Limb (tissue), 2 donors: ENCODE measurements at regions not wholly inside any gene's neighbourhood (a gene's known extent, or its start where the extent isn't known, plus 50 kb on each side); places are given as distances from the start of the nearest gene placed in this dataset.

Source experiments
- DNase-seq, 2 donors: peaks; one replicate each; pipeline ENCODE4 v3.0.0-alpha.2; 2016; ENCODE audit errors: extremely low spot score in 2 of 2

DNA sequence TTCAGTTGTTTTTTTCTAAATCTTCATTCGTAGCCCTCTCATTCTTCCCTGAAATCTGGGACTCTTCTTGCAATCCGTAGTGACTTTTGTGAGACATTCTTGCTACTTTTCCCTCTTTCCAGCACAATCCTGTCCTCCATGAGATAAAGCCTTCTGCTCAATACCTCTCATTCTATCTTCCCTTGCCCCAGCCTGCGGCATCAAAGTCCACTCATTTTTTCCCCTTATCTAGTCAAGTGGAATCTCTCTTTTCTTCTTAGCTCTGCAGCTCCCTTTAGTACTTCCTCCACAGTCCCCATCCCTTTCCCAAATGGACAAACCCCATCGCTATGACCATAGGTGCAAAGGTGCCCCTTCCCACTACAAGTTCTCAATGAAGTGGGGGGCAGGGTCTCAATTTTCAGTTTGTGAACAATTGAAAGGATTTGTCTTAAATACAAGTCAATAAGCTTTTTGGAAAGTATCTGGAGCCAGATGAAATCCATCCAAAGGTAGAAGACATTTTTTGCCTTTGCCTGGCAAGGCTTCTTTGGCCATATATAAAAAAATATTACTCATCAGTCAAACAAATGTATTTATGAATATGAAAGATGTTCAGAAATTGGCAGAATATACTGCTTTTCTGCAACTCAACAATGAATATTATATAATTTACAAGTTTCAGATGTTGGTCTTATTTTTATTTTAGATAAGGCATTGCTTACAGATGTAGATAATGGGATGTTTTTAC, 179.4 kb downstream of the SNAPC1 start:
- DNase-seq, result no peak

DNA sequence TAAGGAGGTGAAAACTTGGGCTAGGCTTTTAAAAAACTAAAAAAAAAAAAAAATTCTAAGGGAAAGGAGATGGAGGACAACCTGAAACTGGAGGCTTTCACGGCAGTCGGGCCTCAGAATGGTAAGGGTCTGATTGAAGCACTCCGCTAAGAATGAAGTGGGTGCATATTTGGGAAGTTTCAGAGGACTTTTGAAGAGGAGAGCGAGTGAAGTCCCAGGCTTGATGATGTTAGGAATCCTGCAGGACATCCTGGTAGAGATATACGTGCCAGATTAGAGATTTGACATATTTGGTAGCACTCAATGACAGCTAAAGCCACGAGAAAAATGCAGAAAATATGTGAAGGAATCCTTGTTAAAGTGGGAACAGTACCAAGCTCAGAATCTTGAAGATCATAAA, 186.2 kb downstream of the SNAPC1 start:
- DNase-seq, result no peak

DNA sequence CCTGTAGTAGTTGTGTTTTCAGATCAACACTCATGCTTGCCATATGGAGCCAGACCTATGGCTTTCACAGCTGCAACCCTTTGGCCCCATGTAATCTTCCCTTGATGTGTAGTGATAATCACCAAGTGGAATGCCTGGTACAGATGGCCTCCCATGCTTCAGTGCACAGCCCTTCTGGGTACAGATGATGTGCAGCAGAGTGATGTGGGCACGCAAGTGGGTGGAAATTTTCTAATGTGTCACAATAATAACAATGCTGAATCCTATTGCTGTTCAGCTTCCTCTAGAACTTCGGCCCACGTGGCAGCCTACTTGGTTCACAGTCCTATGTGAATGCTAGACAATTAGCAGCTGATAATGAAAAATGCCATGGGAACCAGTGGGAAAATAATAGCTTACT, 188.1 kb downstream of the SNAPC1 start:
- no peak for DNase-seq

- no peak for DNase-seq
Observed at GRCh38 chr14:61953602-61954001, 191.4 kb downstream of the SNAPC1 start.

- no peak for DNase-seq
Observed at GRCh38 chr14:61954306-61954705, 192.1 kb downstream of the SNAPC1 start.

DNA sequence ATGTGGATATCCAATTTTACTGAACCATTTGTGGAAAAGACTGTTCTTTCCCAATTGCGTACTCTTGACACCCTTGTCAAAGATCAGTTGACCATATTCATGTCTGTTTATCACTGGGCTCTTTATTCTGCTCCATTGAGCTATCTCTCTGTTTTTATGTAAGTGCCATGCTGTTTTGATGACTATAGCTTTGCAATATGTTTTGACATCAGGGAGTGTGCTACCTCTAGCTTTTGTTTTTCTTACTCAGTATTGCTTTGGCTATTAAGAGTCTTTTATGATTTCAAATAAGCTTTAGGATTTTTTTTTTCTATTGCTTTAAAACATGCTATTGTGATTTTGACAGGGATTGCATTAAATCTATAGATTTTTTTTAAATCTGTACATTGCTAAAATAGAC, 194.3 kb downstream of the SNAPC1 start:
- DNase-seq, result no peak

GRCh38 chr14:61959348-61959747, 197.1 kb downstream of the SNAPC1 start:
- no peak for DNase-seq

DNA sequence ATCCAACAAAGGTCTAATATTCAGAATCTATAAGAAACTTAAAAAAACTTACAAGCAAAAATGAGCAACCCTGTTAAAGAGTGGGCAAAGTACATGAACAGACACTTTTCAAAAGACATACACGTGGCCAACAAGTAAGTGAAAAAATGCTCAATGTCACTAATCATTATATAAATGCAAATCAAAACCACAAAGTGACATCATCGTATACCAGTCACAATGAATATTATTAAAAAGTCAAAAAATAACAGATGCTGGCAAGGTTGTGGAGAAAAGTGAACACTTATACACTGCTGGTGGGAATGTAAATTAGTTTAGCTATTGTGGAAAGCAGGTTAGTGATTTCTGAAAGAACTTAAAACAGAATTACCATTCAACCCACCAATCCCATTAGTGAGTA, 199.1 kb downstream of the SNAPC1 start:
- no peak for DNase-seq

DNA sequence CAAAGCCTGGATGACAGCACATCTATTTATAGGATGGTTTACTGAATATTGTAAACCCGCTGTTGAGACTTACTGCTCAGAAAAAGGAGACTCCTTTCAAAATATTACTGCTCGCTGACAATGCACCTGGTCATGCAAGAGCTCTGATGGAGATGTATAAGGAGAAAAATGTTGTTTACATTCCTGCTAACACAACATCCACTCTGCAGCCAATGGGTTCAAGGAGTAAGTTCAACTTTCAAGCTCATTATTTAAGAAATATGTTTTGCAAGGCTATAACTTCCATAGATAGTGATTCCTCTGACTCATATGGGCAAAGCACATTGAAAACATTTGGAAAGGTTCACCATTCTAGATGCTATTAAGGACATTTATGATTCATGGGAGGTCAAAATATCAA, 201.7 kb downstream of the SNAPC1 start:
- DNase-seq, result no peak

DNA sequence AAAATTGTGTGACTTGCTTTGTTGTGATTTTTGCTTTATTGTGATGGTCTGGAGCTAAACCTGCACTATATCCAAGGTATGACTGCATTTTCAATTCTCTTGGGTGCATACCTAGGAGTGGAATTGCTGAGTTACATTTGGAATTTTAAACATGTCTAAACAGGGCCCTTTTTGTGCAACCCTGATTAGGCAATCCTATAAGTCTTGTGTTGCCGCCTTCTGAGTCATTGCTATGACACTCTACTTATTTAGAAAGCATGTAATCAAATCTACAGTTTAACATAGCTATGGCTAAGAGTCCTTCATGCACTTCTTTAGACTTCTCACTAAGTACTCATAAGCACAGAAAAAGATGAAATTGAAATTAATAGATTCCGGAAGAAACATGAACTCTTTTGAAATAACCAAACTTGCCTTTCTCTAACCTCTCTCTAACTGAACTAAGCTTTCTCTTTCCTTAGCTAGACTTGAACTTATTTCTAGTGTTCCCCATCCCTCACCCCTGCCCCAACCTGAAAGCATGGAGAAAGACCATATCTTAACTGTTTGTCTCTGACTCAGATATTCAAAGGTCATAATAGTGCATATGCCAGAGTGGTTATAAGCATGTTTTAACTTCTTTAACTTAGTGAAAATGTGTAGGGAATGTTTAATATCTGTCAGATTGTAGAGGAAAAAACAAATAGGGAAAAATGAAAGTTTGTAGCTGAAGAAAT, 203.0 kb downstream of the SNAPC1 start:
- no peak for DNase-seq

DNA sequence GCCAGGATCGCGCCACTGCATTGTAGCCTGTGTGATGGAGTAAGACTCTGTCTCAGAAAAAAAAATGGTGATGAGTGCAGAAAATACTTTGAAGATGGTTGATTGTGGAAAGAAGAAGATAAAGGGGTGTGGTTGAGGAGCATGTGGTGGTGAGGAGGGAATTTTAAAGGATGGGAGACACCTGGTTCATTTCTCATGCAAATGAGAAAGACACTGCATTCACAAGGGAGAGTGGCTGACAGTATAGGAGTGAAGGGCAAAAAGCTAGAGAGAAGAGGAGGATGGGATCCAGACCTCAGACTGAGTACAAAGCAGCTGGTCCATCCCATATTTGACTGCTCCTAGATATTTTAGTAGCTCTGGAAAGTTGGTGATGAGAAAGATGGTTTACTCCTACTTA, 206.0 kb downstream of the SNAPC1 start:
- DNase-seq, result no peak

- no peak for DNase-seq
Observed at GRCh38 chr14:61972711-61973110, 210.5 kb downstream of the SNAPC1 start.

GRCh38 chr14:61973981-61974380, 211.8 kb downstream of the SNAPC1 start:
- no peak for DNase-seq

- no peak for DNase-seq
Observed at GRCh38 chr14:61977217-61977616, 215.0 kb downstream of the SNAPC1 start.

DNA sequence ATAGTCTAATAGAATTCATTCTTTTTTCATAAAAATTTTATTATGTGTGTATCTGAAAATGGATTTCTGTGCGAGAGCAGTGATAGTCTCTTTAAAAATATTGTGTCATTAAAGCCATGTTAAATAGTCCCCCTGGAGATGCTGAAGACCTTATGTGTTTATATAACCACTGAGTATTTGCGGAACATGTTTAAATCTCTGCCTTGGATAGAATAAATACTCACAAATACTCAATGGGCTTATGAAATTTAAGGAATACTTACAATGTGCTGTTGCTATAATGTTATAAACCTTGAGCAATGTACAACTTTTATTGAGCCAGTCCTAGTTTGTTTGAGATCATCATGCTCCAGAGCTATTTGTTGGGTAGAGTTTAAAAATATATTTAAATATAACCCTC, 226.0 kb downstream of the SNAPC1 start:
- no peak for DNase-seq

DNA sequence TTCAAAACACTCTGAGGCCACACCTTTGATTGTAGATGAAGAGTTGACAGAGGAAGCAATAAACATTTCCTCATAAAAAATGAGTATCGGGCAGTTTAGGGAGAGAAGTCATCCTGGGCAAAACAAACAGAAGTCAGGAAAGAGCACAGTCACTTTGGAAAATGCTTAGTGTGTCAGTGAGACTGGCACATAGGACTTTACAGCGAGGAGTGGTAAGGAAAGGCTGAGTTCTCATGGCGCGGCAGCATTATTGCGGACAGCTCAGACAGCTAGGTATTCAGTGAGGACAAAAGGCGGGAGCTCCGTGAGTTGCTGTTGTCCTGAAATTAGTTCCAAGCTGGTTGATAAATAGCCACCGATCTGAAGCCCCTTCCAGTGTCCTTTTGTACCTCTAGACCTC, 229.9 kb downstream of the SNAPC1 start:
- DNase-seq, result no peak

GRCh38 chr14:61992926-61993325, 230.7 kb downstream of the SNAPC1 start:
- no peak for DNase-seq

DNA sequence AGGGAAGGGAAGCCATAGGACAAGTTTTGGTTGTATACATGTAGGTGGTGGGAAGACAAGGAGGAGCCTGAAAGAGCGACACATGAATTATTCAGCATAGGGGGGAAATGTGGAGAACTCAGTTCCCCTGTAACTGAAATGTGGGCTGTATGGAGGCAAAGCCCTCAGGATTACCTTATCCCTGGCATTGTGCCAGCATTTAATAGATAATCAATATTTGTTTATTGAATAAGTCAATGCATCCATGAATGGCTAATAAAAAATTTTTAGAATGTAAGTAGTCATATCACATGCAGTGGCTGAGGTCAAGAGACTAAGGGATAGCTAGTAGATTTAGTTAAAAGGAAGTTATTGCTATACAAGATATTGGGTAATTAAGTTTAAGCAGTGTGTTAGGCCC, 232.4 kb downstream of the SNAPC1 start:
- no peak for DNase-seq

GRCh38 chr14:61996753-61997152, 234.5 kb downstream of the SNAPC1 start:
- no peak for DNase-seq

DNA sequence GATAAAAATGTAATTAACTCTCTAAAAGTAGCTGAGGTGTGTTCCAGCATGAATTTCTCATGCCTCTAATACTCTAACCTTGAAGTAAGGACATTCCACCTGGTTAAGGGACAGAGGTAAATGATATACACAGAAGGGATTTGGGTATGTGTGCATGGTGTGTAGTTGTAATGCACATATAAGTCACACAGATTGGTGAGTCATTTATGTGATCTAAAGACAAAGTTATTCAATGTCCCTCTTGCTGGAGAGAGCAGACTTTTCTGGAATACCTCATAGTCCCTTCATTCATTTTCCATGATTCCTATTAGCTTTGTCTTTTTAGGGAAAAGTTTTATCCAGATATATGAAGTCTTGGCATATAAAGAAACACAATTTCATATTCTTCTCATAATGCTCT, 234.9 kb downstream of the SNAPC1 start:
- DNase-seq, result no peak

DNA sequence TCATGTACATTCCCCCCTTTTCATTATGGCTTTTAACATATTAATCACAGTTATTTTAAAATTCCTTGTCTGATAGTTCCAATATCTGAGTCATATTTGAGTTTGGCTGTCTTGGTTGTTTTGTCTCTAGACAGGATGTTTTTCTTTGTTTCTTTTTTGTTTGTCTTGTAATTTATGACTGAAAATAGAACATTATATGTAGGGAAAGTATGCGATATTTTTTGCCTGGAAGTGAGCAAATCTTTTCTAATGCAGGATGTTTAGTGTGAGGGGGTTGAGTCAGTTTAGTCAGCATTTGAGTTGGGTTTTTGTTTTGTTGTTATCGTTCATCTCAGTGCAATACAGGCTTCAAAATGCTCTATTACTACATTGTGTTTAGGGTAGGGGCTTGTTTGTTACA, 239.7 kb downstream of the SNAPC1 start:
- DNase-seq, result no peak

DNA sequence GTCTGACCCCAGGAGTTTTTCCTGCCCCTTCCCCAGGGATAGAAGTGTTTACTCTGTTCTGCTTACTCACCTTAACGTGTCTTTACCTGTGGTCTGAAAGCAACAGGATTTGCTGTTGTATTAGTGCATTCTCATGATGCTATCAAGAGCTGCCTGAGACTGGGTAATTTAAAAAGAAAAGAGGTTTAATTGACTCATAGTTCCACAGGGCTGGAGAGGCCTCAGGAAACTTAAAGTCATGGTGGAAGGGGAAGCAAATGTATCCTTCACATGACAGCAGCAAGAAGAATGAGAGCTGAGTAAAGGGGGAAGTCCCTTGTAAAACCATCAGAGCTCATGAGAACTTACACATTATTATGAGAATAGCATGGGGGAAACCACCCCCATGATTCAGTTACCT, 240.4 kb downstream of the SNAPC1 start:
- no peak for DNase-seq

- no peak for DNase-seq
Observed at GRCh38 chr14:62003701-62004100, 241.5 kb downstream of the SNAPC1 start.
